ENCODE measurements at regions not wholly inside any gene's neighbourhood (a gene's known extent, or its start where the extent isn't known, plus 50 kb on each side); places are given as distances from the start of the nearest gene placed in this dataset.

GRCh38 chr18:29418136-29418535 is 1241.2 kb upstream of the CDH2 start:
- TF ChIP-seq POLR2A (IDR thresholded peaks at IDR 0.05; ENCODE audit: low read length) (no peak), GATA1 (IDR thresholded peaks at IDR 0.05; ENCODE audit: low read depth, low read length) (no peak)

Data from erythroblast (primary cell).